GM18511 (cell line): ENCODE measurements at regions not wholly inside any gene's neighbourhood (a gene's known extent, or its start where the extent isn't known, plus 50 kb on each side); places are given as distances from the start of the nearest gene placed in this dataset.

Source experiments
- ATAC-seq: cut with Tn5 transposase; IDR thresholded peaks from one replicate; pipeline ENCODE4 v1.9.1; 2021; ENCODE audit warnings: mild to moderate bottlenecking, moderate library complexity; ENCODE audit not compliant: unreplicated experiment

- ATAC-seq, result peak; percentile 31
These were observed 484.2 kb downstream of the BCOR start for GRCh38 chrX:39613482-39613995.

- ATAC-seq, result peak; percentile 70
These were observed 483.6 kb downstream of the BCOR start for GRCh38 chrX:39613997-39614679.

- ATAC-seq, result no peak
These were observed 483.1 kb downstream of the BCOR start for GRCh38 chrX:39614680-39614998.

- ATAC-seq, result peak; percentile 50
These were observed 481.5 kb downstream of the BCOR start for GRCh38 chrX:39616098-39616729.

- no peak for ATAC-seq
These were observed 481.0 kb downstream of the BCOR start for GRCh38 chrX:39616731-39617130.

GRCh38 chrX:39618178-39618577, 479.6 kb downstream of the BCOR start:
- ATAC-seq, result no peak

GRCh38 chrX:39619182-39620009, 478.4 kb downstream of the BCOR start:
- no peak for ATAC-seq

- ATAC-seq, result no peak
These were observed 473.6 kb downstream of the BCOR start for GRCh38 chrX:39624166-39624565.

- no peak for ATAC-seq
These were observed 471.9 kb downstream of the BCOR start for GRCh38 chrX:39625810-39626209.

- no peak for ATAC-seq
These were observed 471.0 kb downstream of the BCOR start for GRCh38 chrX:39626749-39627148.

GRCh38 chrX:39627257-39627656, 470.5 kb downstream of the BCOR start:
- no peak for ATAC-seq

GRCh38 chrX:39629001-39629400, 468.8 kb downstream of the BCOR start:
- ATAC-seq, result no peak

- ATAC-seq, result no peak
These were observed 467.4 kb downstream of the BCOR start for GRCh38 chrX:39630344-39630743.

GRCh38 chrX:39631276-39632229, 466.2 kb downstream of the BCOR start:
- ATAC-seq, result no peak

- ATAC-seq, result no peak
These were observed 464.5 kb downstream of the BCOR start for GRCh38 chrX:39633293-39633692.

GRCh38 chrX:39636481-39636880, 461.3 kb downstream of the BCOR start:
- no peak for ATAC-seq

- no peak for ATAC-seq
These were observed 459.2 kb downstream of the BCOR start for GRCh38 chrX:39638526-39638925.

- no peak for ATAC-seq
These were observed 457.9 kb downstream of the BCOR start for GRCh38 chrX:39639871-39640270.

GRCh38 chrX:39640866-39641265, 456.9 kb downstream of the BCOR start:
- no peak for ATAC-seq

- no peak for ATAC-seq
These were observed 455.7 kb downstream of the BCOR start for GRCh38 chrX:39642071-39642470.

- ATAC-seq, result no peak
These were observed 454.2 kb downstream of the BCOR start for GRCh38 chrX:39643550-39643949.
